ENCODE measurements at regions not wholly inside any gene's neighbourhood (a gene's known extent, or its start where the extent isn't known, plus 50 kb on each side); places are given as distances from the start of the nearest gene placed in this dataset.
"Not testable (repeated sequence)": the region's sequence is repeated elsewhere in the genome, so short reads cannot be mapped to it uniquely, and the experiment has no call there.

DNA sequence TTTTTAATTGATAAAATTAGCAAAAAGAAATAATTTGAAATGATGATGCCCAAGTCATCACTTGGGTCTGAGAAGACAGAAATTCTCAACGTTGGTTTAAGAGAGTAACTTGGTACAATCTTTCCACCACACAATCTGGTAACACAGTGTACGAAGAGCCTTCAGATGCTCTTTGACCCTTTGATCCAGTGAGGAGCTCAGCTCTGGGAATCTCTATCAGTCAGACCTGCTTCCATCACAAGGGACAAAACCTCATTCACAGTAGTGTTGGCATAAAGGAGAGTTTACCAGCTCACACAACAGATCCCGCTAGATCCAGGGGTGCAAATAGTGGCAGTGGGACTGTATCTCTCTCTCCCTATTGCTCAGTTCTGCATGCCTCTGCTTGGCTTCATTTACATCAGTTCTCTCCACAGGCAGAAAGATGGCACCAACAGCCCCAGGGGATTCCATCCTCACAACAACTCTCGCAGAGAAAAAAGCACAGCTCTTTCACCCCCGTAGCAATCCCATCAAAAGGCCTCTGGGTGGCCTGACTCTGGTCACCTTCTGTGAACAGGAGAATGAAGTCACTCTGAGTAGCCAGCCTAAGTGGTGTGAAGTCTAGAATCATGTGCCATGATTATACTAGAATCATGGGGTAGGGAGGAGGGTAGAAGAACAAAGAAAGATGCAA is 119.7 kb downstream of the ZNF281 start:
- Mint-ChIP-seq H3K36me3 (ENCODE audit: insufficient read depth, unreplicated experiment) (no peaks in the 10 kb centered on the region), H3K4me1 (ENCODE audit: insufficient read depth, unreplicated experiment) (no peaks in the 10 kb centered on the region), H3K9me3 (ENCODE audit: unreplicated experiment) (peaks cover 5% of the 10 kb centered on the region), H3K4me3 (ENCODE audit: unreplicated experiment) (no peak overlapping the region), H3K27ac (ENCODE audit: low read depth, unreplicated experiment) (no peak overlapping the region), H3K27me3 (ENCODE audit: insufficient read depth, unreplicated experiment) (no peaks in the 10 kb centered on the region)
- ChIA-PET CTCF (interaction anchor here (0.7 to 3.8 kb wide), 5 partner anchors 11 to 220 kb away, joined by 3 to 19 read pairs (median 4); no protein-coding TSS in a partner anchor), POLR2A (interaction anchor here (0.5 kb wide), 1 partner anchor 242 kb away, joined by 4 read pairs; no protein-coding TSS in a partner anchor)
- intact Hi-C loops (cut with micrococcal nuclease), result no loop called here
- TF ChIP-seq CTCF (IDR thresholded peaks at IDR 0.05; ENCODE audit: unreplicated experiment), result no peak
- no TSS peak for BruUV-seq (replicated peaks)
- no peak for DNase-seq (ENCODE audit: unreplicated experiment)

DNA sequence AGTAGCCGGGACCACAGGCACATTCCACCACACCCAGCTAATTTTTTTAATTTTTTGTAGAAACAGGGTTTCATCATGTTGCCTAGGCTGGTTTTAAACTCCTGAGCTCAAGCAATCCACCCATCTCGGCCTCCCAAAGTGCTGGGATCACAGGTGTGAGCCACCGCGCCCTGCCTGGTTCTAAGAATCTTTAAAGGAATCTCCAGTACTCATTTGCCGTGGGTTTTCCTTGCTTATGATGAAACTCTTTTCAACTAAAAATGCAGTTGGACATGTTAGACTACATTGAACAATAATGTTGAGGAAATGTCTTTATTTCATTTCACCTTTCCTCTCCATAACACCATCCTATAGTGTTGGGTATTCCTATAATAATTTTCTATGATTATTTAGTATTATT is 121.6 kb downstream of the ZNF281 start:
- CTCF ChIA-PET, result interaction anchor here (0.9 to 3.8 kb wide), 5 partner anchors 8 to 57 kb away, joined by 3 to 19 read pairs (median 3); no protein-coding TSS in a partner anchor
- Mint-ChIP-seq H3K27me3 (ENCODE audit: insufficient read depth, unreplicated experiment) (no peaks in the 10 kb centered on the region), H3K4me1 (ENCODE audit: insufficient read depth, unreplicated experiment) (no peaks in the 10 kb centered on the region), H3K27ac (ENCODE audit: low read depth, unreplicated experiment) (no peak overlapping the region), H3K4me3 (ENCODE audit: unreplicated experiment) (no peak overlapping the region), H3K36me3 (ENCODE audit: insufficient read depth, unreplicated experiment) (no peaks in the 10 kb centered on the region), H3K9me3 (ENCODE audit: unreplicated experiment) (peaks cover 13% of the 10 kb centered on the region)
- no peak for TF ChIP-seq CTCF (IDR thresholded peaks at IDR 0.05; ENCODE audit: unreplicated experiment)
- no TSS peak for BruUV-seq (replicated peaks)
- DNase-seq (ENCODE audit: unreplicated experiment), result no peak
- intact Hi-C loops (cut with micrococcal nuclease), result no loop called here
- POLR2A ChIA-PET, result no interaction called here

DNA sequence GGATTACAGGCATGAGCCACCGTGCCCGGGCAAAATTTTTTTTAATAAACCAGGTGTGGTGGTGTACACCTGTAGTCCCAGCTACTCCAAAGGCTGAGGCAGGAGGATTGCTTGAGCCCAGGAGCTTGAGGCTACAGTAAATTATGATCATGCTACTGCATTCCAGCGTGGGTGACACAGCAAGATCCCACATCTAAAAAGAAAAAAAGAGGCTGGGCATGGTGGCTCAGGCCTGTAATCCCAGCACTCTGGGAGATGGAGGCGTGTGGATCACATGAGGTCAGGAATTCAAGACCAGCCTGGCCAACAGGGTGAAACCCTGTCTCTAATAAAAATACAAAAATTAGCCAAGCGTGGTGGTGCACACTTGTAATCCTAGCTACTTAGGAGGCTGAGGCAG is 125.6 kb downstream of the ZNF281 start:
- H3K4me1 Mint-ChIP-seq (ENCODE audit: insufficient read depth, unreplicated experiment); H3K4me3 Mint-ChIP-seq (ENCODE audit: unreplicated experiment); H3K36me3 Mint-ChIP-seq (ENCODE audit: insufficient read depth, unreplicated experiment); intact Hi-C loops (cut with micrococcal nuclease); H3K27ac Mint-ChIP-seq (ENCODE audit: low read depth, unreplicated experiment); POLR2A ChIA-PET; DNase-seq (ENCODE audit: unreplicated experiment); H3K27me3 Mint-ChIP-seq (ENCODE audit: insufficient read depth, unreplicated experiment); BruUV-seq (replicated peaks): not testable (repeated sequence)
- H3K9me3 Mint-ChIP-seq (ENCODE audit: unreplicated experiment), result peaks cover 13% of the 10 kb centered on the region
- CTCF ChIA-PET, result interaction anchor here (0.6 to 1.3 kb wide), 7 partner anchors 9 to 230 kb away, joined by 3 to 6 read pairs (median 4); no protein-coding TSS in a partner anchor

- no TSS peak for BruUV-seq (replicated peaks)
- no peak for DNase-seq (ENCODE audit: unreplicated experiment)
- TF ChIP-seq CTCF (IDR thresholded peaks at IDR 0.05; ENCODE audit: unreplicated experiment), result no peak
- POLR2A ChIA-PET, result no interaction called here
- no peaks in the 10 kb centered on the region for H3K27me3 Mint-ChIP-seq (ENCODE audit: insufficient read depth, unreplicated experiment)
- H3K4me1 Mint-ChIP-seq (ENCODE audit: insufficient read depth, unreplicated experiment), result peaks cover 7% of the 10 kb centered on the region
- H3K27ac Mint-ChIP-seq (ENCODE audit: low read depth, unreplicated experiment), result no peak overlapping the region
- CTCF ChIA-PET, result interaction anchor here (0.7 to 3.6 kb wide), 6 partner anchors 10 to 593 kb away, joined by 3 to 25 read pairs (median 4); no protein-coding TSS in a partner anchor
- H3K36me3 Mint-ChIP-seq (ENCODE audit: insufficient read depth, unreplicated experiment), result no peaks in the 10 kb centered on the region
- peaks cover 13% of the 10 kb centered on the region for H3K9me3 Mint-ChIP-seq (ENCODE audit: unreplicated experiment)
- H3K4me3 Mint-ChIP-seq (ENCODE audit: unreplicated experiment), result no peak overlapping the region
- intact Hi-C loops (cut with micrococcal nuclease), result no loop called here
Measured at GRCh38 chr1:200282497-200283122, 127.2 kb downstream of the ZNF281 start.

Data from MCF 10A (cell line).